GM12875 (cell line): ENCODE measurements at regions not wholly inside any gene's neighbourhood (a gene's known extent, or its start where the extent isn't known, plus 50 kb on each side); places are given as distances from the start of the nearest gene placed in this dataset.
"Not testable (repeated sequence)": the region's sequence is repeated elsewhere in the genome, so short reads cannot be mapped to it uniquely, and the experiment has no call there.

Experiments used
- H3K4me3 ChIP-seq: one replicate; pipeline ENCODE4 v1.5.1; 2011; ENCODE audit warnings: low read depth, low read length, control low read depth
- CTCF ChIP-seq: IDR thresholded peaks from 2 replicates; pipeline ENCODE4 v1.5.1; 2011; ENCODE audit warnings: low read depth, mild to moderate bottlenecking, control low read depth, inconsistent platforms, low read length, moderate library complexity, borderline replicate concordance; ENCODE audit not compliant: insufficient read depth

- no peak overlapping the region for H3K4me3 ChIP-seq
- TF ChIP-seq CTCF = no peak
These were observed 354.8 kb downstream of the NR2F1-AS1 start for GRCh38 chr5:93226202-93226735.

- TF ChIP-seq CTCF = no peak
- H3K4me3 ChIP-seq = no peak overlapping the region
These were observed 355.3 kb downstream of the NR2F1-AS1 start for GRCh38 chr5:93225748-93226147.

- TF ChIP-seq CTCF = no peak
- H3K4me3 ChIP-seq = no peak overlapping the region
These were observed 356.4 kb downstream of the NR2F1-AS1 start for GRCh38 chr5:93224624-93225023.

- TF ChIP-seq CTCF = no peak
- H3K4me3 ChIP-seq = no peak overlapping the region
These were observed 359.2 kb downstream of the NR2F1-AS1 start for GRCh38 chr5:93221773-93222172.

- no peak overlapping the region for H3K4me3 ChIP-seq
- no peak for TF ChIP-seq CTCF
These were observed 360.6 kb downstream of the NR2F1-AS1 start for GRCh38 chr5:93220431-93220830.

- no peak overlapping the region for H3K4me3 ChIP-seq
- no peak for TF ChIP-seq CTCF
These were observed 361.3 kb downstream of the NR2F1-AS1 start for GRCh38 chr5:93219641-93220145.

- not testable (repeated sequence) for H3K4me3 ChIP-seq
These were observed 367.8 kb downstream of the NR2F1-AS1 start for GRCh38 chr5:93213111-93213794.
